ENCODE measurements at regions not wholly inside any gene's neighbourhood (a gene's known extent, or its start where the extent isn't known, plus 50 kb on each side); places are given as distances from the start of the nearest gene placed in this dataset.

DNA sequence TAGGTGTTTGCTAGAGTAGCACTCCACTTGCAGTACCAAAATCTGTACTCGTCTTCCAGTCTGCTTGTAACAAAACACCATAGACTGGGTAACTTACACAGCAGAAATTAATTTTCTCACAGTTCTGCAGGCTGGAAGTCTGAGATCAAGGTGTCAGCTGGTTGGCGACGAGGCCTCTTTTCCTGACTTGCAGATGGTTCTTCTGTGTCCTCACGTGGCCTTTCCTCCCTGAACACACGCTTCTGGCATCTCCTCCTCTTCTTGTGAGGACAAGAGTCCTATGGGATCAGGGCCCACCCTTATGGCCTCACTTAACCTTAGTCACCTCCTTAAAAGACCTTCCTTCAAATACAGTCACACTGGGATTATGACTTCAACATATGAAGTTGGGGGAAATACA, 493.5 kb upstream of the MYT1L start (continued):
- no peak for TF ChIP-seq NFYB (IDR thresholded peaks at IDR 0.05; ENCODE audit: insufficient read depth, low read depth, low read length)
- no peak for TF ChIP-seq EP300 (IDR thresholded peaks at IDR 0.05; ENCODE audit: borderline replicate concordance in 1 of 2, control insufficient read depth in 1 of 2, low read depth in 2 of 2, low read length in 2 of 2)
- no peak for TF ChIP-seq HDAC6 (IDR thresholded peaks at IDR 0.05; ENCODE audit: unreplicated experiment)
- TF ChIP-seq IKZF2 (IDR thresholded peaks at IDR 0.05) = no peak

DNA sequence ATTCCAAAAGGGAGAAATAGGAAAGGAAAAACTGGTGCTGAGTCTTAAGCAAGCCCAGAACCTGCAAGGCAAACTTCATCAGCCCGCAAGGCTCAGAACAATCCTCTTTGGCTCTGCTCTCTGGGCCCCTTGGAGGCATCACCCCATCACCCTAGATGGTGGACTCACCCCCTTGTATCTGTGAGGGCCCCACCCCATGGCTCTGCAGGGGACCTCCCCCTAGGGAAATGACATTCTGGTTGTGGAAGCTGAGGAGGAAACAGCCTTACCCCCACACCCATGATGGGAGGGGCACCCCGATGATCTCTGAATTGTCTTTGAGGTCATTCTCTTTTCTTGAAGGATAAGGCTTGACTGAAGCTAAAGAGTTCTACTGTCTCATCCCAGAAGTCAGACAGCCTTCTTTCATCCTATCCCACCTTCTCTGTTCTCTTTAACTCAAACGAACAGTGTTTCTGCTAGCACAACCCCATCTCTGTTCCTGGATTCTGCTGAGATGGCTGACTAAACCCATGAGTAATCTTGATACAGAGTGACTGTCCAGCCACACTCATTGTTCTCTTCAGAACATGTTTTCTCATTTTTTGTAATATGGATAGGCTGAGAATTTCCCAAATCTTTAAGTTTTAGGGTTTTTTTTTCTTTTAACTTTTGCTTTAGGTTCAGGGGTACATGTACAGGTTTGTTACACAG, 492.1 kb upstream of the MYT1L start:
- FAIRE-seq = no peak
- no peaks in the 10 kb centered on the region for H4K20me1 ChIP-seq (ENCODE audit: control insufficient read depth, insufficient read depth)
- no peak overlapping the region for H3K27ac ChIP-seq (ENCODE audit: control insufficient read depth, insufficient read depth)
- H3K9me3 ChIP-seq (replicated peaks; ENCODE audit: control insufficient read depth, insufficient read depth, low read length) = no peaks in the 10 kb centered on the region
- no peaks in the 10 kb centered on the region for H3K4me1 ChIP-seq (ENCODE audit: control insufficient read depth, insufficient read depth, low read length)
- H3K27me3 ChIP-seq (replicated peaks in 1 of 2; ENCODE audit: control insufficient read depth in 2 of 2, insufficient read depth in 2 of 2, low read length in 1 of 2) = no peaks in the 10 kb centered on the region; a peak in 1 of 4 replicates
- in situ Hi-C loops (cut with MboI) = no loop called here
- 47% methylated on average over 3 of the region's 3 CpGs for WGBS (ENCODE audit: insufficient coverage, insufficient replicate concordance, low lambda C conversion rate, missing lambda C conversion rate)
- H3K36me3 ChIP-seq (ENCODE audit: control insufficient read depth in 2 of 2, insufficient read depth in 2 of 2, low read length in 1 of 2) = no peaks in the 10 kb centered on the region
- POLR2A ChIA-PET = no interaction called here
- no peak overlapping the region for H2AFZ ChIP-seq (ENCODE audit: control insufficient read depth, low read depth, low read length)
- ATAC-seq = no peak
- no peaks in the 10 kb centered on the region for H3K79me2 ChIP-seq (ENCODE audit: control insufficient read depth, insufficient read depth, low read length)
- intact Hi-C loops (cut with micrococcal nuclease; ENCODE audit: unreplicated experiment) = no loop called here
- no peak overlapping the region for H3K4me3 ChIP-seq
- no peak overlapping the region for H3K4me2 ChIP-seq (ENCODE audit: control insufficient read depth, insufficient read depth)
- SMC1A ChIA-PET (ENCODE audit: uncharacterized antibody, unreplicated experiment) = no interaction called here
- H3K9ac ChIP-seq (ENCODE audit: control insufficient read depth, insufficient read depth, low read length) = no peak overlapping the region
- no TSS peak for BruUV-seq (replicated peaks)
- CTCF ChIA-PET = no interaction called here
- DNase-seq (ENCODE audit: low read depth, low spot score) = no peak
- TF ChIP-seq ESRRA (IDR thresholded peaks at IDR 0.05; ENCODE audit: low read length) (no peak), MEF2B (IDR thresholded peaks at IDR 0.05; ENCODE audit: partially characterized antibody, poor library complexity, severe bottlenecking) (no peak), CBFB (IDR thresholded peaks at IDR 0.05; ENCODE audit: low read depth) (no peak)
- RAD21 ChIA-PET (ENCODE audit: unreplicated experiment) = no interaction called here

Data from GM12878 (cell line).